HG02885 (cell line): ENCODE measurements at regions not wholly inside any gene's neighbourhood (a gene's known extent, or its start where the extent isn't known, plus 50 kb on each side); places are given as distances from the start of the nearest gene placed in this dataset.
"Not testable (repeated sequence)": the region's sequence is repeated elsewhere in the genome, so short reads cannot be mapped to it uniquely, and the experiment has no call there.

Experiments
- ATAC-seq: cut with Tn5 transposase; IDR thresholded peaks from one replicate; pipeline ENCODE4 v1.9.1; 2021; ENCODE audit warnings: mild to moderate bottlenecking; ENCODE audit not compliant: unreplicated experiment, poor library complexity

- no peak for ATAC-seq
Observed at GRCh38 chr11:122023614-122024250, 92.3 kb downstream of the BLID start.

GRCh38 chr11:122022646-122023045, 93.4 kb downstream of the BLID start:
- no peak for ATAC-seq

- ATAC-seq, result no peak
Observed at GRCh38 chr11:122020902-122021301, 95.1 kb downstream of the BLID start.

GRCh38 chr11:122019908-122020694, 95.9 kb downstream of the BLID start:
- no peak for ATAC-seq

- ATAC-seq, result no peak
Observed at GRCh38 chr11:122007601-122008071, 108.4 kb downstream of the BLID start.

GRCh38 chr11:122004446-122004845, 111.6 kb downstream of the BLID start:
- ATAC-seq, result no peak

- no peak for ATAC-seq
Observed at GRCh38 chr11:122002926-122003325, 113.1 kb downstream of the BLID start.

- ATAC-seq, result no peak
Observed at GRCh38 chr11:122002047-122002446, 114.0 kb downstream of the BLID start.

- no peak for ATAC-seq
Observed at GRCh38 chr11:121999651-122000050, 116.4 kb downstream of the BLID start.

GRCh38 chr11:121996574-121996973, 119.4 kb downstream of the BLID start:
- no peak for ATAC-seq

- ATAC-seq, result no peak
Observed at GRCh38 chr11:121983901-121984300, 132.1 kb downstream of the BLID start.

GRCh38 chr11:121977914-121978313, 138.1 kb downstream of the BLID start:
- not testable (repeated sequence) for ATAC-seq

- no peak for ATAC-seq
Observed at GRCh38 chr11:121968638-121969037, 147.4 kb downstream of the BLID start.

- ATAC-seq, result no peak
Observed at GRCh38 chr11:121967131-121967704, 148.8 kb downstream of the BLID start.

GRCh38 chr11:121965330-121965729, 150.7 kb downstream of the BLID start:
- ATAC-seq, result no peak

- no peak for ATAC-seq
Observed at GRCh38 chr11:121964591-121964990, 151.4 kb downstream of the BLID start.

- ATAC-seq, result not testable (repeated sequence)
Observed at GRCh38 chr11:121963846-121964245, 152.2 kb downstream of the BLID start.

- ATAC-seq, result no peak
Observed at GRCh38 chr11:121961321-121961801, 154.7 kb downstream of the BLID start.

GRCh38 chr11:121958971-121959325, 157.1 kb downstream of the BLID start:
- no peak for ATAC-seq

- ATAC-seq, result no peak
Observed at GRCh38 chr11:121958323-121958970, 157.6 kb downstream of the BLID start.

GRCh38 chr11:121953122-121953521, 162.9 kb downstream of the BLID start:
- no peak for ATAC-seq
